Stomach (tissue), 8 donors: ENCODE measurements at regions not wholly inside any gene's neighbourhood (a gene's known extent, or its start where the extent isn't known, plus 50 kb on each side); places are given as distances from the start of the nearest gene placed in this dataset.

Experiments used
- DNase-seq, 2 donors: peaks; one replicate each; pipeline versions ENCODE4 v3.0.0 to v3.0.0-alpha.2; 2013 to 2019
- H3K27ac ChIP-seq, 5 donors: fragments of 200-600 bp in 4 of 5; sonication (generic) in 4 of 5; one replicate each; pipeline ENCODE4 v1.5.1; 2013 to 2019; ENCODE audit warnings: mild to moderate bottlenecking in 1 of 5, moderate library complexity in 1 of 5
- H3K27me3 ChIP-seq, 3 donors: fragments of 200-600 bp; sonication (generic); one replicate each; pipeline ENCODE4 v1.5.1; 2017 to 2019; ENCODE audit warnings: mixed run types in 1 of 3
- H3K36me3 ChIP-seq, 4 donors: fragments of 200-600 bp; sonication (generic); 1 replicate in 3 of 4; 2 replicates in 1 of 4; pipeline ENCODE4 v1.5.1; 2016 to 2019
- H3K4me1 ChIP-seq, 4 donors: fragments of 200-600 bp; sonication (generic); one replicate each; pipeline ENCODE4 v1.5.1; 2016 to 2019
- H3K4me3 ChIP-seq, 4 donors: fragments of 200-600 bp; sonication (generic) in 3 of 4; one replicate each; pipeline ENCODE4 v1.5.1; 2016 to 2019; ENCODE audit warnings: mild to moderate bottlenecking in 1 of 4
- H3K9me3 ChIP-seq, 4 donors: fragments of 200-600 bp; sonication (generic); one replicate each; pipeline ENCODE4 v1.5.1; 2016 to 2019
- CTCF ChIP-seq, 7 experiments: fragments of 450-650 bp in 4 of 7; fragments of 200-600 bp in 3 of 7; sonication (generic) in 3 of 7; IDR thresholded peaks; one replicate each; pipeline ENCODE4 v1.5.1; 2016 to 2019; ENCODE audit warnings: antibody characterized with exemption in 7 of 7, control low read depth in 2 of 7, mild to moderate bottlenecking in 1 of 7
- EP300 ChIP-seq: sonication (generic); formaldehyde crosslinking; IDR thresholded peaks from one replicate; pipeline ENCODE4 v1.6.1; 2017; ENCODE audit warnings: antibody characterized with exemption
- POLR2A ChIP-seq, 4 donors: fragments of 450-650 bp; IDR thresholded peaks; one replicate each; pipeline ENCODE4 v1.6.1; 2016; ENCODE audit warnings: antibody characterized with exemption in 4 of 4, control low read depth in 2 of 4, mild to moderate bottlenecking in 1 of 4, moderate library complexity in 1 of 4
- POLR2AphosphoS5 ChIP-seq, 3 donors: sonication (generic); formaldehyde crosslinking; IDR thresholded peaks; one replicate each; pipeline ENCODE4 v1.6.1; 2016; ENCODE audit warnings: antibody characterized with exemption in 3 of 3
- WGBS, 5 donors: extraction: QIAGEN DNeasy Blood & Tissue Kit in 3 of 5; methylation state at CpG; one replicate each; pipeline versions ENCODE4 v1.1.5 to v1.1.7; 2013 to 2018; 5-methylcytosine and 5-hydroxymethylcytosine counted together
- intact Hi-C: fragments of 100-400 bp; cut with DNase I; formaldehyde crosslinking; loops from one replicate; pipeline ENCODE4 v1.15.1; 2023; ENCODE audit warnings: low total_unique reads
- donor health status: healthy with polysubstance abuse.
- donor health status: Bipolar disorder and iron deficiency.
- donor health status: healthy.

GRCh38 chr12:116353958-116354357 is 76.5 kb upstream of the MED13L start:
- 31 to 61% (median 52%) methylated on average over 2 of the region's 2 CpGs for WGBS, 5 donors
- no peak overlapping the region for H3K27ac ChIP-seq
- H3K36me3 ChIP-seq: no peaks in the 10 kb centered on the region
- DNase-seq: peak in 1 of 2 donors; percentile 74
- TF ChIP-seq POLR2AphosphoS5 (IDR thresholded peaks at IDR 0.05): no peak
- no peak for TF ChIP-seq POLR2A (IDR thresholded peaks at IDR 0.05)
- TF ChIP-seq EP300: no peak
- no peak for TF ChIP-seq CTCF (IDR thresholded peaks at IDR 0.05)
- H3K4me3 ChIP-seq: no peak overlapping the region
- H3K9me3 ChIP-seq: no peaks in the 10 kb centered on the region
- intact Hi-C loops: no loop called here
- no peaks in the 10 kb centered on the region for H3K27me3 ChIP-seq
- H3K4me1 ChIP-seq: peaks cover 5 to 7% (median 6%) of the 10 kb centered on the region in 4 donors

- H3K9me3 ChIP-seq: no peaks in the 10 kb centered on the region
- H3K27ac ChIP-seq: no peak overlapping the region
- H3K4me3 ChIP-seq: no peak overlapping the region
- WGBS, 5 donors: 84 to 90% (median 86%) methylated on average over 5 of the region's 5 CpGs
- H3K36me3 ChIP-seq: no peaks in the 10 kb centered on the region
- no peak for DNase-seq
- intact Hi-C loops: no loop called here
- H3K4me1 ChIP-seq: peaks cover 8 to 12% (median 11%) of the 10 kb centered on the region in 4 donors
- no peak for TF ChIP-seq EP300
- TF ChIP-seq POLR2A (IDR thresholded peaks at IDR 0.05): no peak
- TF ChIP-seq CTCF (IDR thresholded peaks at IDR 0.05): no peak
- TF ChIP-seq POLR2AphosphoS5 (IDR thresholded peaks at IDR 0.05): no peak
- H3K27me3 ChIP-seq: no peaks in the 10 kb centered on the region
These were observed 77.0 kb upstream of the MED13L start for GRCh38 chr12:116354534-116354933.

- WGBS, 5 donors: 77 to 83% (median 82%) methylated on average over 15 of the region's 15 CpGs
- intact Hi-C loops: no loop called here
These were observed 77.7 kb upstream of the MED13L start for GRCh38 chr12:116354950-116355783.

DNA sequence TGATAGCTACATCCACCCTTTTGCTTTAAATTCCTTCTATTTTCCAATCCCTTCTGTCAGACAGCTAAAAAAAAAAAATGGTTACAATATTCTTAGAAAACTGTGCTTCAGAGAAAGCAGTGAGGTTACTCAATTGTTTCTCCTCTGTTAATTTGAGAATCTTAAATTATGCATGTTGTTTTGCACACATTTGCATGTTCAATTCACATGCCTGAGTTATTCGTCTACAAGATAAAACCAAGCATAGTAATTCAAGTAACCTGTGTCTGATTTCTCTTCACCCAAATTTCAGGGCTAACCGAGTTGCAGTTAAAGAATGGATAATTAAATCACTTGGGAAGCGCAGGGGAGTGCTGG is 81.0 kb upstream of the MED13L start:
- Histone ChIP-seq H3K4me1 (peaks cover 15 to 24% (median 16%) of the 10 kb centered on the region in 4 donors), H3K27me3 (no peaks in the 10 kb centered on the region), H3K36me3 (no peaks in the 10 kb centered on the region), H3K27ac (peak overlapping the region; percentile 80 to 88 (median 82)), H3K9me3 (no peaks in the 10 kb centered on the region), H3K4me3 (peak overlapping the region in 1 of 4 donors; percentile 4)
- intact Hi-C loops: no loop called here
- no peak for TF ChIP-seq CTCF (IDR thresholded peaks at IDR 0.05)
- TF ChIP-seq POLR2AphosphoS5 (IDR thresholded peaks at IDR 0.05): no peak
- no peak for TF ChIP-seq EP300
- no peak for TF ChIP-seq POLR2A (IDR thresholded peaks at IDR 0.05)
- 33 to 64% (median 45%) methylated on average over 3 of the region's 3 CpGs for WGBS, 5 donors
- no peak for DNase-seq

More at GRCh38 chr12:116354950-116355783, 77.7 kb upstream of the MED13L start:
- no peaks in the 10 kb centered on the region for H3K9me3 ChIP-seq
- no peaks in the 10 kb centered on the region for H3K27me3 ChIP-seq
- no peaks in the 10 kb centered on the region for H3K36me3 ChIP-seq
- TF ChIP-seq EP300 (no peak), POLR2AphosphoS5 (IDR thresholded peaks at IDR 0.05) (no peak), POLR2A (IDR thresholded peaks at IDR 0.05) (no peak), CTCF (IDR thresholded peaks at IDR 0.05) (no peak)
- no peak overlapping the region for H3K4me3 ChIP-seq
- DNase-seq: no peak
- H3K27ac ChIP-seq: no peak overlapping the region
- peaks cover 14 to 18% (median 16%) of the 10 kb centered on the region in 4 donors for H3K4me1 ChIP-seq
